ENCODE measurements at regions not wholly inside any gene's neighbourhood (a gene's known extent, or its start where the extent isn't known, plus 50 kb on each side); places are given as distances from the start of the nearest gene placed in this dataset.

GRCh38 chr6:141618180-141618581 lies 514.5 kb upstream of the GJE1 start:
- Histone ChIP-seq H3K9ac (ENCODE audit: low read length) (no peak overlapping the region), H3F3A (ENCODE audit: insufficient read depth, low read length, poor library complexity, severe bottlenecking) (no peaks in the 10 kb centered on the region), H3K4me2 (ENCODE audit: low read length) (no peak overlapping the region), H3K36me3 (ENCODE audit: insufficient read depth, low read length) (no peaks in the 10 kb centered on the region), H3K4me3 (ENCODE audit: low read length) (no peak overlapping the region), H3K9me3 (ENCODE audit: low read length) (no peaks in the 10 kb centered on the region), H4K20me1 (ENCODE audit: insufficient read depth) (no peaks in the 10 kb centered on the region), H3K9me2 (ENCODE audit: insufficient read depth, low read length) (no peaks in the 10 kb centered on the region), H2AFZ (ENCODE audit: low read depth, low read length) (no peak overlapping the region), H3K79me2 (replicated peaks; ENCODE audit: insufficient read depth, low read length) (no peaks in the 10 kb centered on the region), H3K27me3 (ENCODE audit: insufficient read depth, low read depth, low read length) (no peaks in the 10 kb centered on the region), H3K27ac (ENCODE audit: low read length) (no peak overlapping the region)
- TF ChIP-seq POLR2AphosphoS5 (IDR thresholded peaks at IDR 0.05), result no peak
- no peak for TF ChIP-seq MXI1 (conservative IDR thresholded peaks at IDR 0.05; ENCODE audit: poor library complexity, severe bottlenecking)
- TF ChIP-seq SMC3 (conservative IDR thresholded peaks at IDR 0.05; ENCODE audit: poor library complexity), result no peak
- no peak for TF ChIP-seq CTCF (IDR thresholded peaks at IDR 0.05; ENCODE audit: poor library complexity, severe bottlenecking)
- TF ChIP-seq EZH2 (IDR thresholded peaks at IDR 0.05; ENCODE audit: borderline replicate concordance, insufficient read depth, low read length, poor library complexity, severe bottlenecking), result no peak
- no peak for TF ChIP-seq REST (IDR thresholded peaks at IDR 0.05; ENCODE audit: borderline replicate concordance)
- TF ChIP-seq TAF1 (IDR thresholded peaks at IDR 0.05; ENCODE audit: low read depth), result no peak
- no peak for TF ChIP-seq EP300 (conservative IDR thresholded peaks at IDR 0.05; ENCODE audit: poor library complexity, severe bottlenecking)
- no peak for TF ChIP-seq RAD21 (conservative IDR thresholded peaks at IDR 0.05)

- H3K4me2 ChIP-seq (ENCODE audit: low read length), result no peak overlapping the region
- no peaks in the 10 kb centered on the region for H3K9me2 ChIP-seq (ENCODE audit: insufficient read depth, low read length)
- no peak overlapping the region for H3K9ac ChIP-seq (ENCODE audit: low read length)
- H2AFZ ChIP-seq (ENCODE audit: low read depth, low read length), result no peak overlapping the region
- H3K4me3 ChIP-seq (ENCODE audit: low read length), result no peak overlapping the region
- peaks cover 3% of the 10 kb centered on the region for H3K9me3 ChIP-seq (ENCODE audit: low read length)
- no peaks in the 10 kb centered on the region for H3F3A ChIP-seq (ENCODE audit: insufficient read depth, low read length, poor library complexity, severe bottlenecking)
- H3K27me3 ChIP-seq (ENCODE audit: insufficient read depth, low read depth, low read length), result no peaks in the 10 kb centered on the region
- H3K36me3 ChIP-seq (ENCODE audit: insufficient read depth, low read length), result no peaks in the 10 kb centered on the region
- no peaks in the 10 kb centered on the region for H4K20me1 ChIP-seq (ENCODE audit: insufficient read depth)
- no peaks in the 10 kb centered on the region for H3K79me2 ChIP-seq (replicated peaks; ENCODE audit: insufficient read depth, low read length)
- TF ChIP-seq EZH2 (IDR thresholded peaks at IDR 0.05; ENCODE audit: borderline replicate concordance, insufficient read depth, low read length, poor library complexity, severe bottlenecking), result no peak
- TF ChIP-seq REST (IDR thresholded peaks at IDR 0.05; ENCODE audit: borderline replicate concordance), result no peak
- TF ChIP-seq TAF1 (IDR thresholded peaks at IDR 0.05; ENCODE audit: low read depth), result no peak
- TF ChIP-seq POLR2AphosphoS5 (IDR thresholded peaks at IDR 0.05), result no peak
- no peak for TF ChIP-seq SMC3 (conservative IDR thresholded peaks at IDR 0.05; ENCODE audit: poor library complexity)
- TF ChIP-seq CTCF (IDR thresholded peaks at IDR 0.05; ENCODE audit: poor library complexity, severe bottlenecking), result no peak
- TF ChIP-seq RAD21 (conservative IDR thresholded peaks at IDR 0.05), result no peak
- no peak for TF ChIP-seq MXI1 (conservative IDR thresholded peaks at IDR 0.05; ENCODE audit: poor library complexity, severe bottlenecking)
- no peak for TF ChIP-seq EP300 (conservative IDR thresholded peaks at IDR 0.05; ENCODE audit: poor library complexity, severe bottlenecking)
- no peak overlapping the region for H3K27ac ChIP-seq (ENCODE audit: low read length)
Measured at GRCh38 chr6:141610741-141611140, 522.0 kb upstream of the GJE1 start.

Data from neural cell (in vitro differentiated cells).